Neural progenitor cell (in vitro differentiated cells): ENCODE measurements at regions not wholly inside any gene's neighbourhood (a gene's known extent, or its start where the extent isn't known, plus 50 kb on each side); places are given as distances from the start of the nearest gene placed in this dataset.

Source experiments
- EZH2 ChIP-seq: fragments of 200-600 bp; sonication (generic); IDR thresholded peaks from 2 replicates; pipeline ENCODE4 v1.6.1; 2017; ENCODE audit warnings: antibody characterized with exemption, mild to moderate bottlenecking, moderate library complexity
- EZH2phosphoT487 ChIP-seq: fragments of 200-600 bp; sonication (generic); IDR thresholded peaks from 2 replicates; pipeline ENCODE4 v1.6.1; 2017; ENCODE audit warnings: antibody characterized with exemption
- TF ChIP-seq, protein P1 (sequence below): fragments of 200-600 bp; sonication (generic); IDR thresholded peaks from 2 replicates; pipeline ENCODE4 v1.5.1; 2017; ENCODE audit warnings: antibody characterized with exemption, mild to moderate bottlenecking

DNA sequence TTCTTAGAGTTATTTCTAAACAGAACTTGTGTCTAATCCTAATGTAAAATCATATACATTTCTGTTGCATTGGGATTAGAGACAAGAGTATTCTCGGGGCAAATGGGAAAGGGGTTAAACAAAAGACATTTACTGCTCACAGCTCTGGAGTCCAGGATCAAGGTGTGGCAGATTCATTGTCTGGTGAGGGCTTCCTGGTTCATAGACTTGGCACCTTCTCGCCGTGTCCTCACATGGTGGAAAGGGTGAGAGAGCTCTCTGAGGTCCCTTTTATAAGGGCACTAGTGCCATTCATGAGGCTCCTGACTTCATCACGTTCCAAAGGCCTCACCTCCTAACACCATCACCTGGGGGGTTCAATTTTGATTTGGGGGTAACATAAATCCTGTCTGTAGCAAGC is 90.3 kb upstream of the PRKX start:
- TF ChIP-seq, protein P1, sequence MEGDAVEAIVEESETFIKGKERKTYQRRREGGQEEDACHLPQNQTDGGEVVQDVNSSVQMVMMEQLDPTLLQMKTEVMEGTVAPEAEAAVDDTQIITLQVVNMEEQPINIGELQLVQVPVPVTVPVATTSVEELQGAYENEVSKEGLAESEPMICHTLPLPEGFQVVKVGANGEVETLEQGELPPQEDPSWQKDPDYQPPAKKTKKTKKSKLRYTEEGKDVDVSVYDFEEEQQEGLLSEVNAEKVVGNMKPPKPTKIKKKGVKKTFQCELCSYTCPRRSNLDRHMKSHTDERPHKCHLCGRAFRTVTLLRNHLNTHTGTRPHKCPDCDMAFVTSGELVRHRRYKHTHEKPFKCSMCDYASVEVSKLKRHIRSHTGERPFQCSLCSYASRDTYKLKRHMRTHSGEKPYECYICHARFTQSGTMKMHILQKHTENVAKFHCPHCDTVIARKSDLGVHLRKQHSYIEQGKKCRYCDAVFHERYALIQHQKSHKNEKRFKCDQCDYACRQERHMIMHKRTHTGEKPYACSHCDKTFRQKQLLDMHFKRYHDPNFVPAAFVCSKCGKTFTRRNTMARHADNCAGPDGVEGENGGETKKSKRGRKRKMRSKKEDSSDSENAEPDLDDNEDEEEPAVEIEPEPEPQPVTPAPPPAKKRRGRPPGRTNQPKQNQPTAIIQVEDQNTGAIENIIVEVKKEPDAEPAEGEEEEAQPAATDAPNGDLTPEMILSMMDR, result no peak
- TF ChIP-seq EZH2 (no peak), EZH2phosphoT487 (no peak)
